Stomach (tissue), 8 donors: ENCODE measurements at regions not wholly inside any gene's neighbourhood (a gene's known extent, or its start where the extent isn't known, plus 50 kb on each side); places are given as distances from the start of the nearest gene placed in this dataset.
"Not testable (repeated sequence)": the region's sequence is repeated elsewhere in the genome, so short reads cannot be mapped to it uniquely, and the experiment has no call there.

Experiments
- DNase-seq, 2 donors: peaks; one replicate each; pipeline versions ENCODE4 v3.0.0 to v3.0.0-alpha.2; 2013 to 2019
- H3K27ac ChIP-seq, 5 donors: fragments of 200-600 bp in 4 of 5; sonication (generic) in 4 of 5; one replicate each; pipeline ENCODE4 v1.5.1; 2013 to 2019; ENCODE audit warnings: mild to moderate bottlenecking in 1 of 5, moderate library complexity in 1 of 5
- H3K27me3 ChIP-seq, 3 donors: fragments of 200-600 bp; sonication (generic); one replicate each; pipeline ENCODE4 v1.5.1; 2017 to 2019; ENCODE audit warnings: mixed run types in 1 of 3
- H3K36me3 ChIP-seq, 4 donors: fragments of 200-600 bp; sonication (generic); 1 replicate in 3 of 4; 2 replicates in 1 of 4; pipeline ENCODE4 v1.5.1; 2016 to 2019
- H3K4me1 ChIP-seq, 4 donors: fragments of 200-600 bp; sonication (generic); one replicate each; pipeline ENCODE4 v1.5.1; 2016 to 2019
- H3K4me3 ChIP-seq, 4 donors: fragments of 200-600 bp; sonication (generic) in 3 of 4; one replicate each; pipeline ENCODE4 v1.5.1; 2016 to 2019; ENCODE audit warnings: mild to moderate bottlenecking in 1 of 4
- H3K9me3 ChIP-seq, 4 donors: fragments of 200-600 bp; sonication (generic); one replicate each; pipeline ENCODE4 v1.5.1; 2016 to 2019
- CTCF ChIP-seq, 7 experiments: fragments of 450-650 bp in 4 of 7; fragments of 200-600 bp in 3 of 7; sonication (generic) in 3 of 7; IDR thresholded peaks; one replicate each; pipeline ENCODE4 v1.5.1; 2016 to 2019; ENCODE audit warnings: antibody characterized with exemption in 7 of 7, control low read depth in 2 of 7, mild to moderate bottlenecking in 1 of 7
- EP300 ChIP-seq: sonication (generic); formaldehyde crosslinking; IDR thresholded peaks from one replicate; pipeline ENCODE4 v1.6.1; 2017; ENCODE audit warnings: antibody characterized with exemption
- POLR2A ChIP-seq, 4 donors: fragments of 450-650 bp; IDR thresholded peaks; one replicate each; pipeline ENCODE4 v1.6.1; 2016; ENCODE audit warnings: antibody characterized with exemption in 4 of 4, control low read depth in 2 of 4, mild to moderate bottlenecking in 1 of 4, moderate library complexity in 1 of 4
- POLR2AphosphoS5 ChIP-seq, 3 donors: sonication (generic); formaldehyde crosslinking; IDR thresholded peaks; one replicate each; pipeline ENCODE4 v1.6.1; 2016; ENCODE audit warnings: antibody characterized with exemption in 3 of 3
- WGBS, 5 donors: extraction: QIAGEN DNeasy Blood & Tissue Kit in 3 of 5; methylation state at CpG; one replicate each; pipeline versions ENCODE4 v1.1.5 to v1.1.7; 2013 to 2018; 5-methylcytosine and 5-hydroxymethylcytosine counted together
- intact Hi-C: fragments of 100-400 bp; cut with DNase I; formaldehyde crosslinking; loops from one replicate; pipeline ENCODE4 v1.15.1; 2023; ENCODE audit warnings: low total_unique reads
- donor health status: healthy with polysubstance abuse.
- donor health status: Bipolar disorder and iron deficiency.
- donor health status: healthy.

DNA sequence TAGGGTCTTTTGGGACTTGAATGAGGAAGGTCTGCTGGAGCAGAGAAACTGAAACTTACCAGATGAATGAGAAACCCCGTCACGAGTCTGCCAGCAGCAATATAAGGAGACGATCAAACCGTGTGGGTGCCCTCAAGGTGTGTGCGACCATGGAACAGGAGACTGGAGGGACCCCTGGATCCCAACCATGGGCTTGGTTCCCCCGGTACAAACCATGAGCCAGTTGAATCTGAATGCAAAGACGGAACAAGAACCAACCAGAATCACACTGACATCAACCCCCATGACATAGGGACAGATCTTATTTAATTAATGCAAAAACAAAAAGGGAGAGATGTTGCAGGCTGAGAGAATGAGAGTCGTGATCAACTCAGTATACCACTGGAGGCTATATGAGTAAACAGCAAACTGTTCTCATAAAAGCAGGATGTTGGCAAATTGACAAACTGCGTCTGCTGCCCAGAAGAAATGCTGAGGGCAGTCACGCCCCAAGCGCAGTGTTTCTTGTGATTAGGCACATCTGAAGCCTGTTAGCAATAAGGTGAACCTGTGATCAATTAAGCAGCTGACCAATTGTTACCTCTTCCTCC is 475.5 kb upstream of the ACO1 start:
- no peak overlapping the region for H3K27ac ChIP-seq
- 73 to 82% (median 76%) methylated on average over 11 of the region's 11 CpGs for WGBS, 5 donors
- DNase-seq = no peak
- H3K4me3 ChIP-seq = no peak overlapping the region
- no peaks in the 10 kb centered on the region for H3K27me3 ChIP-seq
- no peaks in the 10 kb centered on the region for H3K4me1 ChIP-seq
- TF ChIP-seq CTCF (IDR thresholded peaks at IDR 0.05) = no peak
- TF ChIP-seq POLR2AphosphoS5 (IDR thresholded peaks at IDR 0.05) = no peak
- no peak for TF ChIP-seq POLR2A (IDR thresholded peaks at IDR 0.05)
- TF ChIP-seq EP300 = no peak
- no peaks in the 10 kb centered on the region for H3K36me3 ChIP-seq
- H3K9me3 ChIP-seq = no peaks in the 10 kb centered on the region
- intact Hi-C loops = no loop called here

DNA sequence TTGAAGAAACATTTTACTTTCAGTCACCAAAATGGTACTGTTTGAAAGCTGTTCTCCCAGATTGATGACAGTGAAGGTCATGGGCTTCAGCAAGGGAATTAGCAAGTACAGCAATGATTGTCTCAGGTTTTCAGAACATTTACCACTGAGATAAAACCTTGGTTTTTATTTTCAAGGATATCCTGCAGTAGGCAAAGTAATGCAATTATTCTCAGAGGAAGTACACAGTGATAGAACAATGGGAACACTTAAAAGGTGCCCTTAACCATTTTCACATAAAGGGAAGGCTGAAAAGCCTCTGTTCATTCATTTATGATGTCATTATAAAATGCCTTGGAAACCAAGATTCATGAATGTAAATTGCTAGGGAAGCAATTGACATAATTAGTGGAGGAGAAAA is 471.8 kb upstream of the ACO1 start:
- Histone ChIP-seq H3K36me3 (no peaks in the 10 kb centered on the region), H3K27ac (no peak overlapping the region), H3K4me1 (no peaks in the 10 kb centered on the region), H3K27me3 (no peaks in the 10 kb centered on the region), H3K4me3 (no peak overlapping the region), H3K9me3 (no peaks in the 10 kb centered on the region)
- no peak for DNase-seq
- intact Hi-C loops = no loop called here
- no peak for TF ChIP-seq EP300
- no peak for TF ChIP-seq POLR2A (IDR thresholded peaks at IDR 0.05)
- TF ChIP-seq POLR2AphosphoS5 (IDR thresholded peaks at IDR 0.05) = no peak

DNA sequence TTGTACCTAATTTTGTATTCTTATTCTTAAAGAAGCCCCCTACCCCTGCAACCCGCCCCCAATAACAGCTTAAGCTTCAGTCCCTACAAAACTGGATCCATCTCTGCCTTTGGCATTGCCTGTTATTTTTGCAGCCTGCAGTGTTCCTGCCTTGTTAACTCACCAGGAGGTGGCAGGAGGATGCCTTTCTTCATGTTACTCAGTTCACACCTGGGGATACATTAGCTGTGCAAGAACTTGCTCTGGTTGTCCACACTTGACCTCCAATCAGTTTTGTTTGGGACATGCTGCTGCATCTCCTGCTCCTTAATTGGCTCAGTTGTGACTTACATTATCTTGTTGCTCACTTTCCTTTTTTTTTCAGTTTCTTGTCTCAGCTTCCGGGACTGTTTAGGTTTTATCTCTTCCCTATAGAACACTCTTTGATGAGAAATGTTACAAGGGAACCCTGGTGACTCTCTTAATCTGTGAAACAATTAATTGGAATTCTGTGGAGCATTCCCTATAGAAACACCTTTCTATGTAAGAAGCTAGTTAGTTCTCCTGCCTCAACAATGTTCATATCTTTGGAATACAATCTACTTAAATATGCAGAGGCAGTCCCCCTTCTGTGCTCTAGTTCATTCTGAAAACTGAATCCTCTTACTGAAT is 467.7 kb upstream of the ACO1 start:
- no peaks in the 10 kb centered on the region for H3K4me1 ChIP-seq
- H3K4me3 ChIP-seq = no peak overlapping the region
- DNase-seq = peak in 1 of 2 donors; percentile 33
- peaks cover 0 to 5% (median 0%) of the 10 kb centered on the region in 4 donors for H3K9me3 ChIP-seq
- TF ChIP-seq CTCF (IDR thresholded peaks at IDR 0.05) (no peak), POLR2A (IDR thresholded peaks at IDR 0.05) (no peak), EP300 (no peak), POLR2AphosphoS5 (IDR thresholded peaks at IDR 0.05) (no peak)
- 40 to 53% (median 45%) methylated on average over 2 of the region's 2 CpGs for WGBS, 5 donors
- H3K27me3 ChIP-seq = no peaks in the 10 kb centered on the region
- intact Hi-C loops = no loop called here
- H3K36me3 ChIP-seq = no peaks in the 10 kb centered on the region
- no peak overlapping the region for H3K27ac ChIP-seq

GRCh38 chr9:31937737-31938136 is 446.7 kb upstream of the ACO1 start:
- H3K9me3 ChIP-seq, H3K27me3 ChIP-seq, DNase-seq, H3K27ac ChIP-seq, H3K4me1 ChIP-seq, intact Hi-C loops, H3K36me3 ChIP-seq, H3K4me3 ChIP-seq: not testable (repeated sequence)
- WGBS, 5 donors = 88 to 97% (median 93%) methylated on average over 11 to 13 of the region's 13 CpGs

- no peaks in the 10 kb centered on the region for H3K27me3 ChIP-seq
- no peak overlapping the region for H3K4me3 ChIP-seq
- 46 to 71% (median 56%) methylated on average over 1 of the region's 1 CpG for WGBS, 5 donors
- intact Hi-C loops = no loop called here
- H3K4me1 ChIP-seq = no peaks in the 10 kb centered on the region
- peaks cover 4 to 19% (median 12%) of the 10 kb centered on the region in 4 donors for H3K9me3 ChIP-seq
- no peak for DNase-seq
- no peak overlapping the region for H3K27ac ChIP-seq
- no peaks in the 10 kb centered on the region for H3K36me3 ChIP-seq
- TF ChIP-seq POLR2AphosphoS5 (IDR thresholded peaks at IDR 0.05) (no peak), CTCF (IDR thresholded peaks at IDR 0.05) (no peak), POLR2A (IDR thresholded peaks at IDR 0.05) (no peak), EP300 (no peak)
Observed at GRCh38 chr9:31950756-31951155, 433.7 kb upstream of the ACO1 start.
